GM18951 (cell line): ENCODE measurements at regions not wholly inside any gene's neighbourhood (a gene's known extent, or its start where the extent isn't known, plus 50 kb on each side); places are given as distances from the start of the nearest gene placed in this dataset.
"Not testable (repeated sequence)": the region's sequence is repeated elsewhere in the genome, so short reads cannot be mapped to it uniquely, and the experiment has no call there.

Experiments used
- POLR2A ChIP-seq: IDR thresholded peaks from 4 replicates; pipeline ENCODE4 v1.6.1; 2011; ENCODE audit warnings: mild to moderate bottlenecking; ENCODE audit not compliant: insufficient read length, insufficient read depth; ENCODE audit errors: extremely low read depth
- in situ Hi-C: fragments of 300-500 bp; cut with MboI; formaldehyde crosslinking; loops from one replicate; pipeline ENCODE4 v1.12.0; 2022; ENCODE audit warnings: low sequenced_read_pairs, mixed read lengths, inconsistent platforms; ENCODE audit not compliant: unreplicated experiment

DNA sequence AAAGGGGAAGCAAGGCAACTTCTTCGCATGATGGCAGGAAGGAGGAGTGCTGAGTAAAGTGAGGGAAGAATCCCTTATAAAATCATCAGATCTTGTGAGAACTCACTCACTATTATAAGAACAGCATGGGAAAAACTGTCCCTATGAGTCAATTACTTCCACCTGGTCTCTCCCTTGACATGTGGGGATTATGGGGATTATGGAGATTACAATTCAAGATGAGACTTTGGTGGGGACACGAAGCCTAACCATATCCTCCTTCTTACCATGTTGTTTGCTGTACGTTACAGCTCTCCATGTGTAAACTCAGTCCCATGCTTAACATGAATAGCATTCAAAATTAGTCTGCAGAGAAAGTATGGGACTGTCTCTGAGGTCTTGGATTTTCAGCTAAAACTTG lies 1096.8 kb upstream of the ACVR2A start:
- in situ Hi-C loops = loop anchor here (25.0 kb wide), 1 partner anchor 1164 kb away; no protein-coding TSS in a partner anchor
- TF ChIP-seq POLR2A = no peak

DNA sequence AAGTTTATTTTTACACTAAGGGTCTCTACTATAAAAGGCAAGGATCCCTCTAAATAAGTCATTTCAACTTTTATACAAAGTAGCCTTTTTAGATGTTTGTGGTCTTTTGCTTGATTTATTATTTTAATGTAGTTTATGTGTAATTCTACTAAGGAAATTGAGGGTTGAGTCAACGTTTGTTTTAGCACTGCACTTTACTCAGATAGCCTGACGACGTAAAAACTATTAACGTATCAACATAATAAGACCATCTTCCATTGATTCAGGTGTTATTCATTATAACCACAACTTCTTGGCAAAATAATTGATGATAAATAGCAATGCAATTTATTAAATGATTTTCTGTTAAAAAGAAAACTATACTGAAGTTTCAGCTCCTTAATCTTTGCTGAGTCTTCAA lies 1103.6 kb upstream of the ACVR2A start:
- TF ChIP-seq POLR2A = no peak
- in situ Hi-C loops = loop anchor here (25.0 kb wide), 1 partner anchor 1171 kb away; no protein-coding TSS in a partner anchor

DNA sequence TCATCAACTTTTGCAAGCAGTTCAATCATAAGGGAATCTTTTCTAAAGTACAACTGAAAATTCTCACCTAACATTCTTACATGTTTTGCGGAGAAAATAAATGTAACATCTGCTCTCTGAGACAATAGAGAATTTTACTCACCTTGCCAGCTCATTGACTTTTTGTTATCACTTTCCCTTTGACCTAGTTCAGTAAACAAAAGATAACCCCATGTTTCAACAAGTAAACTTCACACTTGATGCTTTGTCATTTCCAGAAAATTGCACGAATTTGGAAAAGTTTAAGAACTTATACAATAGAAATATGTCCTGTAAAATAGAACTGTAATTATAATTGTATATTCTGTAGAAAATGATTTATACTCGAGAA lies 1110.0 kb upstream of the ACVR2A start:
- no peak for TF ChIP-seq POLR2A
- in situ Hi-C loops = loop anchor here (25.0 kb wide), 1 partner anchor 1177 kb away; no protein-coding TSS in a partner anchor

DNA sequence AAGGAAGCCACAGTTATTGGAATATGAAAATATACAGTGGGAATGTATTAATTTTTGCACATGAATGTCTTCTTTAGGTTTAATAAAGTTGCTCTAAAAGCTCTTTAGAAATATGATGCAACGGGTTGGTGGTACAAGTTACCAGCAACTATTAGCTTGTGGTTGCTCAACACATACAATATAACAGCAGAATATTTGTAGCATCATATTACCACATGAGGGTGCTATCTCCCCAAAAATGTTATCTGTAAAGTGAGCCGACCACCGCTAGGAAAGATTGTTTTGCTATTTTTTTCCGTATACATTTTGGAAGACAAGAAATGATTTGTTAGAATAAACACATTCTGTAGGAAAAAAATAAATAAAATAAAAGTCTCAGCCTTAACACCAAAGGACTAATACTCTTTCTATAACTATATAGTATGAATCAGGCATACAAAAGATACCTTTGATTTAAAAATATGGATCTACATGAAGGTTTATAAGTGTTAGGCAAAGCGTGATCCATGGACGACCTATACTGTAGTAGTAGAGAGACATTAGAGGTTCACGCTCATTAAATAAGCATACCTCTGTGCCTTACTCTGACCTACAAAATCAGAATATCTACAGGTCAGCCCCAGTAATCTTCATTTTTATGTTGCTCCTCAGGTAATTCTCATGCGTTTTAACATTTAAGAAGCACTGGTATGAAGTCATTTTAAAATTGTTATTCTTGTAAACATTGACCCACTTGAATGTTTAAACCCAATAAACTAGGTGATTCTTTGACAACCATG lies 1110.6 kb upstream of the ACVR2A start:
- in situ Hi-C loops = loop anchor here (25.0 kb wide), 1 partner anchor 1178 kb away; no protein-coding TSS in a partner anchor

DNA sequence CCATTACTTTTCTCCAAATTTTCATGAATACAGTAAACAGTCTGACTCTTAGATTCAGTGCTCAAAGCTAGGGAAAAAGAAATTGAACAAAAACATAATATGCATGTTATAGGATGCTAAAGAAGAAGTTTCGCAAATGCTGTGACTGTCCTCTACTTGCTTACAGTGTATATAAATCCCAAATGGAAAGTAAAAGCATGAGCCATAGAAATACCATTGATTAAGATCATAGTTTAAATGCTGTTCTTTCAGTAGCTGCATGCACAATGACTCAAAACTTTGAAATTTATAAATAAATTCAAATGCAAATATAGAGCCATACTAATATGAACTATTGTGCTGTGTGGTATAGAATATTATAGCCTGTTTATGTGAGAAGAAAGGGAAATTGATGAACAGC lies 1113.9 kb upstream of the ACVR2A start:
- in situ Hi-C loops = loop anchor here (25.0 kb wide), 1 partner anchor 1181 kb away; no protein-coding TSS in a partner anchor
- TF ChIP-seq POLR2A = no peak

More for the DNA sequence above, 1110.6 kb upstream of the ACVR2A start:
- no peak for TF ChIP-seq POLR2A

DNA sequence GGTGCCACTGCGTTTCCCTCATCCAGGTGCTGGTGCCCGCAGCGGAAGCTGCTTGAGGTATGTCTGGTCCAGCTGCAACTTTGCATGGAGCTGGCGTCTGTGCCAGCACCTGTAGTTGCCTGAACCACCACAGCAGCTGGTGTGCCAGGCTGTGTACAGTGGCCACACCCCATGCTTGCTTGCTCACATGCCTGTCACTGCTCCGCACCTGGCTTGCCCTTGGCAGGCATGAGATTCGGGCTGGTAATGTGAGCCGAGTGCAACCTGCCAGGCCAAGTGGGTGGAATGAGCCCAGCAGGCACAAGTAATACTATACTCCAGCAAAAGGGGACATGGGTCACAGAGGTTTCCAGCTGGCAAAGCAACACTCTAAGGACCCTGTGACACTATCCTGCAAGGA lies 1123.3 kb upstream of the ACVR2A start:
- TF ChIP-seq POLR2A = no peak
- in situ Hi-C loops = no loop called here

DNA sequence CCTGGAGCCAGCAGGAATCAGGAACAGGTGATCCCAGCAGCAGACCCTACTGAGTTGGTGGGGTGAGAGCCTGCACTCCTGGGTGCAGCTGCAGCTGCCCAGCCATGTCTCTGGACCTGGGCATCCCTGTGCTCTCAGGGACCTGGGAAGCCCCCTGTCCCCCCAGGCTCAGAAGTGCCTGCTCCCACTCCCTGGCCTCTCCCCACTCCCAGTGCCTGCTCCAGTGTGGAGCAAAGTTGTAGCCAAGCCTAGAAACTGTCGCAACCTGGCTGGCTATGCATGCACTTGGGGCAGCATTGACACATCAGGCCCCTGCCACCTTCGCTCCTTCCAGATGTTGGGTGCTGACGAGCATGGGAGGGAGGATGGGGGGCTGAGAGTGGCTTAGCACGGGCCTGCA lies 1124.7 kb upstream of the ACVR2A start:
- TF ChIP-seq POLR2A = no peak
- in situ Hi-C loops = no loop called here

DNA sequence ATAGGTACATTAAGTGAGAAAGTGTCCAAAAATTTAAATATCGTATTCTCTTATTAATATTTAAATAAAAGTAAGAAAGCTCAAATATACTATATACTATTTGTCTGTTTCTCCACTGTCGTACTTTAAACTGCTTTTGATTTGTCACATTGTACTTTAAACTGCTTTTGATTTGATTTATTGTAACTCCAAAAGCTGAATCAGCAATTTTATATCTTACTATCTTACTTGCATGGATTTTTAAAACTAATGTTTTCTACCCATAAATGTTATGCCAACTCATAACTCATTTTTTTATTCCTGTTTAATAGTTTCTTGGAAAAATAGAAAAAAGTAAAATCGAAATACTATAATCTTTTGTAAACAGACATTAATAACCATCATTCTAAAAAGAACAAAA lies 1128.2 kb upstream of the ACVR2A start:
- TF ChIP-seq POLR2A = no peak
- in situ Hi-C loops = no loop called here

DNA sequence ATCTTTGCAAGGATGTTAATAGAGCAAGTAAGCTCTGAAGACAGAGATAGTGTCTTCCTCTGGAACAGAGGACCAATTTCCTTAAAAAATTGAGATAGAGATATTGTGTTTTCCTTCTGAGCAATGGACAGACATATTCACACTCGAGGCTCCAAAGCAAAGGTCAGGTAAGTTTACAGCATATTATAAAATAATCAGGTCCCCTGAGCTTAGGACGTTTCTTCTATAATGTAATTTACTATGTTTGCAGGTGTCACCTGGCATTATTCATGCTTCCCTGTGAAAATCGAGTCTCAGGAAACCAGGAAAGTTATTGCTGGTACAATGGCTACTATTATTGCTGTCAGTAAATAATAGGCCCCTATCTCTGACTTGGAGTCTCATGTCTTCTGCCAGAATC lies 1135.8 kb upstream of the ACVR2A start:
- no peak for TF ChIP-seq POLR2A
- in situ Hi-C loops = no loop called here

DNA sequence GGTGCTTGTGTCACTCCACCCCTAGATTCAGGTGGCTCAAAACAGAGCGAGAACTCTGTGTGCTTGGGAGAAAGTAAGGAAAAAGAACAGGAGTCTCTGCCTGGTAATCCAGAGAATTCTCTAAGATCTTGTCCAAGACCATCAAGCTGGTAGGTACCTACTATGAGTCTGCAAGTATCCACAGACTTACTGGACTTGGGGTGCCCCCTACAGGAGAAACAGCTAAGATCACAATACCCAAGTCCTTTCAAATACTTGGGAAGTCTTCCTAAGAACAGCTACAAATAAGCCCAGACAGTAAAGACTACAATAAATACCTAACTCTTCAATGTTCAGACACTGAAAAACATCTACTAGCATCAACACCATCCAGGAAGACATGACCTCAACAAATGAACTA lies 1143.6 kb upstream of the ACVR2A start:
- TF ChIP-seq POLR2A = no peak
- in situ Hi-C loops = no loop called here

DNA sequence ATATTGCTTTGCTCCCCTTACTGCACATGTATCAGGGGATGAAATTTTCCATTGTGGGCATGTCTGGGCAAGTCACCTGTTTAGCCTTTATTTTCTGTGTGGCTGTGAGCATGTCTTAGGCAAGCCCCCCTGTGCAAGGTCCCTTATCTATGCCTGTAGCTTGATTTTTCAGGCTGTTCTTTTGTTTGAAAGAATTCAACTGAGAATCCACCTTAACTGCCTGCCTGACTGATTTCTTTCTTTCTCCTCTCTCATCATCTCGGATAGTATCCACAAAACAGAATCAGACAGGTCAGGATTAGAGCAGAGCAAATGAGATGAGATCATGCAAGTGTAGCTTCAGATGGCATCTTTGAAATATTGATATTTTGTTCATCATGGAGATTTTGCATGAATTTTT lies 1147.5 kb upstream of the ACVR2A start:
- TF ChIP-seq POLR2A = no peak
- in situ Hi-C loops = no loop called here

DNA sequence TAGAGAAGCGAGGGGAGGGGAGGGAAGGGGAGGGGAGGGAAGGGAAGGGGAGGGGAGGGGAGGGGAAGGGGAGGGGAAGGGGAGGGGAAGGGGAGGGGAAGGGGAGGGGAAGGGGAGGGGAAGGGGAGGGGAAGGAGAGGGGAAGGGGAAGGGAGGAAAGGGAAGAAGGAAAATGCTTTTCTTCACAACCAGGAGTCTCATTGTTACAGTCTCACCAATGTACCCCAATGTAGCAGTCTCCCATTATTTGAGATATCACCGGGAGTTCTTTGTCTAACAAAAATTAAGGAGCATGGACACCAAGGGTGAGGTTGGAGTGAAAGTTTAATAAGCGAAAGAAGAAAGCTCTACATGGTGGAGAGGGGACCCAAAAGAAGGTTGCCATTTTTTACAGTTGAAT lies 1148.0 kb upstream of the ACVR2A start:
- in situ Hi-C loops = not testable (repeated sequence)

DNA sequence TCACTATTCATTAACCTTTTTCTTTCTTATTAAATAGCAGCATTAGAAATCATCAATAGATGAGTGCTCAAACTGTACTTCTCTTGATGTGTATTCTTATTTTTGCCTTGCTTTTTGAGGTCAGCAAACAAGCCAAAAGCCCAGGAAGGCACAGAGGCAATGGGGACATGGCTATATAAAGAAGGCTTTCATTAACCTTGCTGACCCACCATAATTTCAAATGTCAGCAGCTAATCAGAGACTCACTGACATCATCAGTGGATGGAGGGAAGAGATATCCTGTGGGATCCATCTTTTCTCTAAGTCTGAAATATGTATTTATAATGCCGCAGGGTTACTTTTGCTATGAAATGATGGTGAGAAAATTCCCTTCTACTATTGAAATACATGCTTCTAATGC lies 1162.8 kb upstream of the ACVR2A start:
- no peak for TF ChIP-seq POLR2A
- in situ Hi-C loops = no loop called here

DNA sequence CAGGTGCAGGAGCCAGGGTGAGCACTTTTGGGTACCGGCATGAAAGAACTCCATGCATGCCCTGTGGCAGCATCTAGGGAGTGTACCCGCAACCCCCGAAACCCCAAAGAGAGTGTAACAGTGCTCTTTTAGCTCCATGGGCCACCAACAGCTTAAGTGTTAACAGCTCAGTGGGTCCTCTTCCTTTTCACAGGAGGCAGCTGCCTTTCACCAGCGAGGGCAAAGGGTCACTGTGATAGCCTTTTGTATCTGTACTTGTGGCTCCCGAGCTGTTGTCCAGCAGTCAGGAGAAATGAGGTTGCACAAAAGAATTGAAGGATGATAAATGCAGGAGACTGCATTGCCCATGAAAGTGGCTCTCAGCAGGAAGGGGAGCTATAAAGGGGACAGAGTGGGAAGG lies 1166.3 kb upstream of the ACVR2A start:
- in situ Hi-C loops = no loop called here
- TF ChIP-seq POLR2A = no peak
